Stimulated activated CD4-positive, alpha-beta T cell treated with anti-CD3 and anti-CD28 coated beads, Interleukin-4, amount 100 ng/mL, for 24 hours (primary cell): ENCODE measurements at regions not wholly inside any gene's neighbourhood (a gene's known extent, or its start where the extent isn't known, plus 50 kb on each side); places are given as distances from the start of the nearest gene placed in this dataset.

Experiments used
- DNase-seq: peaks from one replicate; pipeline ENCODE4 v3.0.0-alpha.2; 2020

DNA sequence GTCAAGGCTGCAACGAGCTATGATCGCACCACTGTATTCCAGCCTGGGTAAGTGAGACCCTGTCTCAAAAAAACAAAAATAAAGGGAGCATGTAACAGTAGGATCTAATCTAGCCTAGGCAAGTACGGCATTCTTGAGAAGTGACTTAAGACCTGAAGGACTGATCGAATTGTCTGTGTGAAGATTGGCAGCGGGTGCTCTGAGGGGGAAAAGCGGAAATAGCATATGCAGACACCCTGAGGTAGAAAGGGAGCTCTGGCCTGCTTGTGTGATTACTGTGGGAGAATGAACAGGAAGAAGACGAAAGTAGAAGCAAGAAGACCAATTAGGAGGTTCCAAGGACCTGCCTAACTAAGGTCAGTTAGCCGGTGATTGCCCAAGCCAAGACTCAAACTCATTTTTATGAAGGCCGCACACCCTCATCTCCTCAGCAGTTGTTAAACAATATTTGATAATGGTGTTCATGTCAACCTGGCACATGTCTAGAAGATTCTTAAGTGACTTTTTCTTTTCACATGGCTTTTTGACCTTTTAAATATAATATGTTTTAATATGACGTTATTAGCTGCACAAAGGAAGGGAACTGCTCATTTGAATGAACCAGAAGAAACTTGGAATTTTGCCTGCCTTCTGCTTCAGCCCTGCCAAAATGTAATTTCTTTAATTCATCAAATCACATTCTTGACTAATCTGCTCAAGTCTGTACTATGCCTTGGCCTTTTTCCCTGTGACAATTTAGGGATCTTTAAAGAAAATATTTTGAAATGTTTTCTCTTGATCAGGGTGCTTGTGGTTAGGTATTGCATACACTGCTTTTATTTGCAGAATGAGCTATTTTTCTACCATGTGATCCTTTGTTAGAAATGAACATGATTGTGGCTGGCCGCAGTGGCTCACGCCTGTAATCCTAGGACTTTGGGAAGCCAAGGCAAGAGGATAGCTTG, 289.2 kb upstream of the DMRT1 start:
- no peak for DNase-seq

DNA sequence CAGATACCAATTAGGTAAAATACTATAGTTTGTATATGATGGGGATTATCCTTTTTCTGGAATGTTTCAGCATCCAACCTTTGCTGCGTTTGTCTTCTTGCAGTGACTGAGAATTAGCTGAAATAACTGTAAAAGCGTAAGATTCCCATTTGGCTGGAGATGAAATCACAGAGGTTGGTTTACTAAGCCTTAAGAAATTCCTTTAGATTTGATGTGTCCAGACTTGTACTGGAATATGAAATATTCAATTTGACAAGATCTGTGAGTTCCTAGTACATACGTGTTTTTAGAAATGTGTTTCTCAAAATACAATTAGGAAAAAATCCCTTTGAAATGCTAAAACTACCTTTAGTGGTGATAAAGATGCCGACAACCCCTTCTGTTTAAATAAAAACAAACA, 286.0 kb upstream of the DMRT1 start:
- no peak for DNase-seq

DNA sequence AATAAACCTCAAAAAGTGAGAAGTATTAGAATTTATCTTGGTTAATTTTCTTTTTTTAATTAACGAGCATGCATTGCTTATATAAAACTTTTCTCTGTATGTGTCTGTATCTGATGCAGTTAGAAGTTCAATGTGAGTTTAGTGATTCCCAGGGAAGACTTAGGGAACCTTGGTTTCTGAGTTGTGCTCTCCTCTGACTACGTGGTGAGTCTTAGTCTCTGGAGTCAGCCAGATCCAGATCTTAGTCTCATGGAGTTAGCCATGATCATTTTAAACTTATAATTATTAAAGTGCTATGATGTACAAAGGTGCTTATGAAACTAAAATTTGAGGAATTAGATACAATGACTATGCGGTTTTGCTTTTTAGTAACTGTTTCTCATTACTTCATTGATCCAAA, 285.3 kb upstream of the DMRT1 start:
- DNase-seq, result no peak

DNA sequence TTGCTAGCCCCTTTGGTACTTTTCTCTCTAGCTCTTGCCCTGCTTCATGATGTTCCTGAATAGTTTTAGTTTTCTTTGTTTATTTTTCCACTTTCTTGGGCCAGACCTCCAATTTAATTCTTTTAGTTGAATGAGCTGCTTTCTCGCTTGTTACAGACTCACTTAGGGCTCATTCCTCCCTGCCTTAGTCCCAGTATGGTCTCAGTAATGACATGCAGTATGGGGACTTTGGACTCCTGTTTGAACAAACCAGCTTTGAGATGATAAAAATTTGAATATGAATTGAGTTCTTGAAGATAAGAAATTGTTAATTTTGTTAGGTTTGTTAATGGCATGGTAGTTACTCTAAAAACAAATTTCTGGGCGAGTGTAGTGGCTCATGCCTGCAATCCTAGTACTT, 284.8 kb upstream of the DMRT1 start:
- DNase-seq, result no peak

DNA sequence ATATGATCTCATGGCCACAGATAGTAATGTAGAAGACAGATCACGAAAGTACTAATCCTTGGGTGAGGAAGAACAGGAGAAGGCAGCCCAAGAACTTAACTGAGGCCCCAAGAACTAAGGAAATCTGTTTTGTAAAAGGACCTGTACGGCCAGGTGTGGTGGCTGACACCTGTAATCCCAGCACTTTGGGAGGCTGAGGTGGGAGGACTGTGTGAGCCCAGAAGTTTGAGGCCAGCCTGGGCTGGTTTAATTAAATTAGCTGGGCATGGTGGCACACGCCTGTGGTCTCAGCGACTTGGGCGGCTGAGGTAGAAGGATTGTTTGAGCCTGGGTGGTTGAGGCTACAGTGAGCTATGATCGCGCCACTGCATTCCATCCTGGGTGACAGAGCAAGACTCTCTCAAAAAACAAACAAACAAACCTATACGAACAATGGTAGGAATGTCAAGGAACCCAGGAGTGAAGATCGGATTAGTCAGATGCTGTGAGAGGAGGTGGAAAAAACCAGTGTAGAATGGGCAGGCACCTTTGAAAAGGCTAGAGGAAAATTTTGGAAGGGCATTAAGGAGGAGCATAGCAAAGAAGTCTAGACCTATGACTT, 283.8 kb upstream of the DMRT1 start:
- no peak for DNase-seq

DNA sequence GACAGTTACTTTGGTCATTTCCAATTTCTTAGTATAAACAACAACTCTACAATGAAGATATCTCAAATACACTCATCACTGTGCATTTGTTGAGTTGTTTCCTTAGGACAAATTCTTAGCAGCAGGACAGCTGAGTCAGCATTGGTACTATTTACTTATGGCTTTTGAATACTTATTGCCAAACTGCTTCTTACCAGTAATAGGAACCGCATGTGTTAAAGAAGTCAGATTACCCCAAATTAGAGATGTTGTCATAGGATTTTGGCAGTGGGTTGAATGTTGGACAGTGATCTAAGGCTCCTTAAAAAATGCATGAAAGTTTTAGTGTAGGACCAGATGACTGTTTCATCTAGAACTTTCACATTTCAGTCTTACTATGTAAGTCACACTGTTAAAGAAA, 280.1 kb upstream of the DMRT1 start:
- DNase-seq, result no peak

DNA sequence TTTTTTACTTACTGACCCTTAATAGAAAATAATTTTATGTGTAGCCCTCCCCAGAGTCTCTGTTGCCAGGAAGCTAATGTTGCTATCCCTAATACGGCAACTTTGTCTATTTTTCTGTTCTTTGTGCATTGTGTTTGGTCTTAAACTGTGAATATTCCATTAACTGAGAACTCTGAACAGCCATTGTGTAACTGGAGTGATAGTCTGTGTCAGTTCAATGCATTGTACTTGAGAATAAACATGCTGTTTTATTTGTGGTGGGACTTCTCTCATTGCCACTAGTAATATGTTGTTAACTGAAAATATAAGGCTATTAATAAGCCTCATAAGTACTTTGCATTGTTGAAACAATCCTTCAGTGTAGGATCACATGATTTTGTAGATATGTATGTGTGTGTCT, 278.3 kb upstream of the DMRT1 start:
- DNase-seq, result no peak

DNA sequence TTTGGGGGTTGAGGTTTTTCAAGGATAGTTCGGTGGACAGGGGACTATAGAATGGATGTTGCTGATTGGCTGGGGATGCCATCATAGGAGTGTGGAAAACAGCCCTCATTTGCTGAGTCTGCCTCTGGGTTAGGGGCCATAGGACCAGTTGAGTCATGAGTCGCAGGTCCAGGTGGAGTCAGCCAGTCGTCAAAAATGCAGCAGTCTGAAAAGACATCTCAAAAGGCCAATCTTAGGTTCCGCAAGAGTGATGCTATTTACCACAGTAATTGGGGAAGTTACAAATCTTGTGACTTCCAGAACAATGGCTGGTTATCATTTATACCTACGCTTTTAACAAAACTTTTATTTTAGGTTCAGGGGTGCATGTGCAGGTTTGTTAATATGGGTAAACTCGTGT, 276.0 kb upstream of the DMRT1 start:
- no peak for DNase-seq

DNA sequence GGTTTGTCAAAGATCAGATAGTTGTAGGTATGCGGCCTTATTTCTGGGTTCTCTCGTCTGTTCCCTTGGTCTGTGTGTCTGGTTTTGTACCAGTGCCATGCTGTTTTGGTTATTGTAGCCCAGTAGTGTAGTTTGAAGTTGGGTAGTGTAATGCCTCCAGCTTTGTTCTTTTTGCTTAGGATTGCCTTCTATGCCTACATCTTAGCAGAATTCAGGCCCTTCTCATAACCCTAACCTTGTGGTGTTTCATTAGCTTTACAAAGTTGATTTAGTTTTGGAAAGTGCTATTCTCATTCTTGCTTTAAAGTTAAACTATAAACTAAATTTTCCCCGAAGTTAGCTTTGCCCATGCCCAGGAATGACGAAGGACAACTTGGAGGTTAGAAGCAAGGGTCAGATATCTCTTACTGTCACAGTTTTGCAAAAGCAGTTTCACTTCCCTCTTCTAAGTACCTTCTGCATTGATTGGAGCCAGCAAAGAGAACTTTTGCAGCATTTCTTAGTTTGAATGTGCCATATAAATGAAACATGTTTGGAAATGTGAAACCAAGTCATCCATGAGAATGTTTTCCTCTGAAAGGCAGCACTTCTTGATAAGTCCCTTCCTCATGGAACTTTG, 274.3 kb upstream of the DMRT1 start:
- no peak for DNase-seq

DNA sequence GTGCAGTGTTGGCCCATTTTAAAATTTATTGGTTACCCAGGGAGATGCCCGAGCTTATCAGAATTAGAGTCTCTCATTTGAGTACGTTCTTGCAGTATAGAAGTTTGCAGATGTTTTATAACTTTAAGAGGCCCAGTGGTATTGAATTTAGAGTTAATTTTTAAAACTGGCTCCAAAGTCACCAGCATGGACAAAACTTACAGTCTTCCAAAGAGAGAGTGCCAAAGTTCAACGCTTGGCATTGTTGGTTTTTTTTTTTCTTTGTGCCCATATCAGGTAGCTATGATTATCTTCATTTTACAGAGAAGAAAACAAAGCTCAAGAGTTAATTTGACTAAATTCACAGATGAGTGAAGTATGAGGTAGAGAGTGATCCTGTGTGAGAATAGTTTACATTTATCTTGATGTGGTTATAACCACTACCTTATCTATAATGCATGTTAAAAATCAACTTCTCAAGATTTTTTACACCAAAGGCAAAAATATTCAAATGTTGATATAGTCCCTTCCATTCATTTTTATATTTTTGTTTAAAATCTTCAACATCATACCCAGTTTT, 273.7 kb upstream of the DMRT1 start:
- no peak for DNase-seq

DNA sequence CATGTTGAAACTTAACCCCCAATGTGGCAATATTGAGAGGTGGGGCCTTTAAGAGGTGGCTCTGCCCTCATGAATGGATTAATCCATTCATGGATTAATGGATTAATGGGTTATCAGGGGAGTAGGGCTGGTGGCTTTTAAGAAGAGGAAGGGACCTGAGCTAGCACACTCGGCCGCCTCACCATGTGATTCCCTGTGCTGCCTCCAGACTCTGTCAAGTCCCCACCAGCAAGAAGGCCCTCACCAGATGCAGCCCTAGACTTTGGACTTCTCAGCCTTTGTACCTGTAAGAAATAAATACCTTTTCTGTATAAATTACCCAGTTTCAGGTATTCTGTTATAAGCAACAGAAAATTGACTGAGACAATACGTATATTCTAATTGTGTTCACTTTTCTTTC, 272.2 kb upstream of the DMRT1 start:
- no peak for DNase-seq

DNA sequence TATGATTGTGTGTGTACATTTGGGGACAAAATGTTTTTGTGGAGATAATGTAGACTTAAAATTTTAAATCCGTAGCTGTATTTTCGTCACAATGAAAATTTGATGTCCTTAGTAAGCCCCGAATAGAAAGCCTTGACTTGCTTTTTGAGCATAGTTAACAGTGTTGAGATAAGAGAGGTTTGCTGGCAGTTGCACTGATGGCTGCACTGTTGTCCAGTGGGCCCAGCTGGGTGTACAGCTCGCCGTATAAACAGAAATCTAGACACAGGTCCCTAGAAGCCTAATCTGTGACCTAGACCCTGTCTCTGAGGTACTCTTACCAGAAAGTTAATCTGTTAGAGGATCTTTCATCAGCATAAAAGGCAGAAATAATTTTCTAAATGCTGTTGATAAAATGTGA, 271.3 kb upstream of the DMRT1 start:
- DNase-seq, result no peak

DNA sequence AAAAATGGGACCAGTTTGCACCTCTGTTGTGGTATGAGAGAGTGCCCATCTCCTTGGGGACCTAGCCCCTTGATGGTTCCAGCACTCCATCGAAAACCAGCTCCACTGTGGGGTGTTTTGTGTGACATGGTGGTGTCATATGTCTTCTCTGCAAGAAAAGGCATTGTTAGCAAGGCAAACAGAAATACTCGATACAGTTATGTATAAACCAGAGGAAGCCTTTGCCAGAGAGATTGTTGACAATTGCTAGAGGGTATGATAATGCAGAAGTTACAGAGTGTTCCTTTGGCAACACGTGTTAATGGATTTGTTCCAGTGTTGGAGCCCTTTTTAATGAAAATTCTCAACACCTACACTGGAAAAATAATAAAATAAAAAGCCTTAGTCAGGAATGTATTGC, 270.4 kb upstream of the DMRT1 start:
- no peak for DNase-seq

DNA sequence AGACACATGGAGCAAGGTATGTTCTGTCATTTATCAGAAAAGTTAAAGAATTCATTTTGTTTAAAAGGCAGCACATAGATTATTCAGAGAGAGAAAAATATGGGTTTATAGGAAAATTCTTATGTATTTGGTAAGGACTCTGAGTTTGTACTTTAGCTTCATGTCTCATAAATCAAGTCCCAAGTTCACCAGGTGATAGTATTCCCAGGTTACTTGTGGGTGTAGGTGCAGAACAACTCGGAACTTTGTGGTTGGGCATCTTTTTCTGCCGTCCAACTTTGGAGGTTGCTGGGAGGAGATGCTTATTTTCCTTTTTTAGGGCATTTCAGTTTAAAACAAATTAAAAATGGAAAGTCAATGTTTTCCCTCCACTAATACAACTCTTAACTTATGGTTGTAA, 269.8 kb upstream of the DMRT1 start:
- DNase-seq, result no peak

DNA sequence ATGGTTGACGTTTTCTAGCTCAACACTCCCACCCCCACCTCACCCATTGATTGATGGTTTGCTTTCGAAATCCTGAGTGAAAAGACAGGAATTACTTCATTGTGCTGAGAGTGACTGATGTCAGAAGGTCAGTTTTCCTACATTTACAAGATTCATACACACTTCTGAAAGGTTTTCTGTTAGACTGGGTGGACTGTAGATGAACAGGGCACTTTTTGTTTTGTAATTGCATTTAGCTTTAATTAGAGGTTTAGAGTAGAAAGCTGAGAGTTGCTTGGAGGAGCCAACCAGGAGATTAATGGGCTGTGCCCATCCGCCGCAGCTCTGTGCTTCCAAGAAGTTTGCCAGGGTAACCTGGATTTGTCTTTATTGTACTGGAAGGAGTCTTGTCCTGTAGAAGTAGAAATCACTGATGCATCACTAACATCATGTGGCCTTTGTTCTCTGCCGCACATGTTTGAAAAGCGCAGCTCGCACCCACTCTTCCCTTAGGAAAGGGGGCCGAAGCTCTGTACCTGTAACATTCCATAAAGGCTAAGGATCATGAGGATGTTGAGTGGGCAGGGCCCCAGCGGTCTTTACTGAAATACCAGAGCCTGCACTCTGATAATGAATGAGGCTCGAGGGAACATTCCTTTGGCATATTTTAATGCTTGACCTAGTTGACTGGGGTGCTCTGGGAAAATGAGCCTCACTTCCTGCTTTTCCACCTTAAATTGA, 267.6 kb upstream of the DMRT1 start:
- DNase-seq, result no peak

DNA sequence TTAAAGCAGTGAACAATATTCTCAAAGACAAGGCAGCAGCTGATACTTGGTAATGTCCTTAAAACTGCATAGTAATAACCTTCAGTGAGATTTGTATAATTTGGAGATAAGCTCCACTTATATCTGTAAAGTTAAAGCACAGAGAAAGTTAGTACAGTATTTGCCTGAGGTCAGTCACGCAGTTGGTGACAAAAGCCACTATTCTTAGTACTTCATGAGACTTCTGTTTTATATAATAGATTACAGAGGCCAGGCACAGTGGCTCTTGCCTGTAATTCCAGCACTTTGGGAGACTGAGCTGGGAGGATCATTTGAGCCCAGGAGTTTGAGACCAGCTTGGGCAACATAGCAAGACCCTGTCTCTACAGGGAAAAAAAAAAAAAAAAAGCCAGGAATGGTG, 266.4 kb upstream of the DMRT1 start:
- no peak for DNase-seq

DNA sequence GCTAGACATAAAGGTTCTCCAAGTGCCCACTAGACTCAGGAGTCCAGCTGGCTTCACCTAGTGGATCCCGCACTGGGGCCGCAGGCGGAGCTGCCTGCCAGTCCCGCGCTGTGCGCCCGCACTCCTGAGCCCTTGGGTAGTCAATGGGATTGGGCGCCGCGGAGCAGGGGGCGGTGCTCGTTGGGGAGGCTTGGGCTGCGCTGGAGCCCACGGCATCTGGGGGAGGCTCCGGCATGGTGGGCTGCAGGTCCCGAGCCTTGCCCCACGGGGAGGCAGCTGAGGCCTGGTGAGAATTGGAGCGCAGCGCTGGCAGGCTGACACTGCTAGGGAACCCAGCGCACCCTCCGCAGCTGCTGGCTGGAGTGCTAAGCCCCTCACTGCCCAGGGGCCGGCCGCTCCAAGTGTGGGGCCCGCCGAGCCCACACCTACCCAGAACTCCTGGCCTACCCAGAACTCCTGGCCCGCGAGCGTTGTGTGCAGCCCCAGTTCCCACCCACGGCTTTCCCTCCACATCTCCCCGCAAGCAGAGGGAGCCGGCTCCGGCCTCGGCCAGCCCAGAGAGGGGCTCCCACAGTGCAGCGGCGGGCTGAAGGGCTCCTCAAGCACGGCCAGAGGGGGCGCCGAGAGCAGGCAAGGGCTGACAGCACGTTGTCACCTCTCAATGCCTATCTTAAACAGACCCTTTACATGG, 260.7 kb upstream of the DMRT1 start:
- DNase-seq, result no peak

DNA sequence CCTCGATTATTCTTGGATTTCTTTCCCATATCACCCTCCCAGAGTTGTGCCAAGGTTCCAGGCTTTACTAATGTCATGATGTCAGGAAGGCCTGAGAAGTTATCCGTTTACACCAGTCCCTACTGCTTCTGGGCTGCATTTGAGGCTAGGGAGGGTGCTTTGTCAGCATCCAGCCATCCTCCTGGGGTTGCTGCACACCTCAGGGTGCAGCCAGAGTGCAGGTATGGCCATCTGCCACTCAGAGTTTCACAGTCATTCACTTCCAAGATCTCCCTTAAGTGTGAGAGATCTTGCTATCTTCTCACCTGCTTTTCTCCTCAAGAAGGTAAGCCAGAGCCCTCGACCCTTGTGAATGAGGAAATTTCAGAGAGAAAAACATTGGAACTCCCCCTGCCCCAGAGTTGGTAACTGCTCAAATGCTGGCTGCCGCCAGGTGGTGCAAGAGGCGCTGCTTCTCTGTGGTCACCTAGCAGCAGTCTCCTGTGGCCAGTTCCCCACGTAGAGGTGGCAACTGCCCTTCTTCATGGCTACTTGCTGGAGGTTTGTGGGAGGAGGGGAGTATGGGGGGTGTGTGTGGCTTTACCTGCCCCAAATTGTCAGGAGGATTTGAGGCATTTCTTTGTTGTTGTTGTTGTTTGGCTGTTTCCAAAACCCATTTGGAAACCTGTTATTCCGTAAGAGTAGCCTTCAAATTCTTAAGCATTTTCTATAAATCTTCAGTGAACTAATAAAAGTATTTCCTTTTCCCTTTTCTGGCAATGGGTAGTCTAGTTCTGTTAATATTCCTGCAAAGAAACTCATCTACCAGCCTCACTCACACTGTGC, 259.6 kb upstream of the DMRT1 start:
- no peak for DNase-seq

DNA sequence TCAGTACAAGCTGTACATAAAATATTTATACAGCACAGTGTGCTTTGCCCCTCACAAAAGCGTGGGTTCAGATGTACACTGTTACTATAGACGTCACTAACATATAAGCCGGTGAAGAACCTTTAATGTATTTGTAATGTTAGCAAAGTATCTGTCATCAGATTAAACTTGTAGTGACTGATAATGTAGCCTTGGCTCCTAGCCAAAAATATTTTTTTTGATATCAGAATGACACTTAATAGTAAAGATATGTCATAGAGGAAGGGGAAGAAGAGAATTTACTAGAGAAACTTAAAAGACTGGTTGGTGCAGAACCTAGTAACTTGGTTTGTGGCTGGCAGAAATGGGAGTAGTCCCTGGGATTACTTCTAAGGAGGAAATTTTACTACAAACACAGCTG, 258.7 kb upstream of the DMRT1 start:
- DNase-seq, result no peak

DNA sequence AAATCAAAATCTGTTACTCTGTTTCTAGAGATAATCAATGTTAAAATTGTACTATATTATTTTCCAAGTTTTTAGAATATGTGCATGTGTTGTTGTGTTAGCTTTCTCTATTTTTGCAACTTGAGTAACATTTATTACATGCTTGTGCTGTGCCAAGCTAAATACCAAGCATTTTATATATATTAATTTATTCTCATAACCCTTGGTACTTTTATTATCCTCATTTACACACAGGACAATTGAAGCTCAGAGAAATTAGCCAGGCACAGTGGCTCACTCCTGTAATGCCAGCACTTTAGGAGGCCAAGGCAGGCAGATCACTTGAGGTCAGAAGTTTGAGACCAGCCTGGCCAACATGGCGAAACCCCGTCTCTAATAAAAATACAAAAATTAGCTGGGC, 254.0 kb upstream of the DMRT1 start:
- DNase-seq, result no peak

DNA sequence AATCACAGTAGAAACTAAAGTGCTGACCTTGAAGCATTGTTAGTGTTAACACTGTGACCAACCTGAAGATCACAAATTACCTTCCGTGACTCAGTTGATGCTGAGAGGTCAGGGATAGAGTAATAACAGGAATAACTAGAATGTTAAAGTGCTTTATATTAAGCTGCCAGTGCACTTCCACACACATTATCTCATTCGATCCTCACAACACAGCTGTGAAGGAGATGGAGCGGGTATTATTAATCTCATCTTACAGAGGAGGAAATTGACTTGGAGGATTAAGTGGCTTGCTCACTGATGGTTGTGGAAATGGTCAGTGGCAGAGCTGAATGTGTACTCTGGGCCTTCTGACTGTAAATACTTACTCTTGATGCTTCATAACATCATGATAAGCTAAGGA, 252.5 kb upstream of the DMRT1 start:
- no peak for DNase-seq

DNA sequence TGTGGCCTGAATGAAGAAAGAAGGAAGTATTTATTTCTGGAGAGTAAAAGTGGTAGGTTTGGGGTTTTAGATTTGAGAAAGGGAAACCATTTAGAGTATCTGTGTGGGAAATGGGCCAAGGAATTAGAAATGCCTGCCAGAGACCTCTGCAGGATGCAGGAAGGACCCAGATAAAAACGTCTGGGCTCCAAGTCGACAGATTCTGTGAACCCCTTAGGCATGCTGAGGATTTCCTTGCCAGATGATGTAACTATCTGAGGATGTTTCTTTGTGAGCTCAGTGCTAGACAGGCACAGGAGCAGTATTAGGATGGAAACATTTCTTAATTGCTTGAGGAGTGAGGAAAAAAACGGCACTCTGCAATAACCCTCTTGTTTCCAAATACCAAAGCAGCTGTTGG, 251.8 kb upstream of the DMRT1 start:
- DNase-seq, result no peak
